Kidney (tissue), 13 donors: ENCODE measurements at regions not wholly inside any gene's neighbourhood (a gene's known extent, or its start where the extent isn't known, plus 50 kb on each side); places are given as distances from the start of the nearest gene placed in this dataset.

Source experiments
- DNase-seq, 5 donors: peaks; one replicate each; pipeline ENCODE4 v3.0.0-alpha.2; 2013 to 2020
- FAIRE-seq: peaks from 2 replicates; lab custom pipeline; 2012; peaks lifted over from hg19 to GRCh38; lab: Jason Lieb, UNC
- H3K27ac ChIP-seq, 2 donors: one replicate each; pipeline ENCODE4 v1.7.0; 2013; ENCODE audit warnings: low read depth in 2 of 2, low read length in 2 of 2, inconsistent platforms in 1 of 2
- H3K27me3 ChIP-seq: one replicate; pipeline ENCODE4 v1.7.1; 2013; ENCODE audit warnings: low read length, inconsistent platforms; ENCODE audit not compliant: control insufficient read depth, insufficient read depth
- H3K36me3 ChIP-seq, 3 donors: one replicate each; pipeline versions ENCODE4 v1.7.0 to v1.7.1; 2013; ENCODE audit warnings: low read length in 3 of 3, control low read depth in 1 of 3, inconsistent platforms in 1 of 3; ENCODE audit not compliant: insufficient read depth in 3 of 3, control insufficient read depth in 2 of 3
- H3K4me1 ChIP-seq, 3 donors: one replicate each; pipeline versions ENCODE4 v1.7.0 to v1.7.1; 2013; ENCODE audit warnings: low read length in 3 of 3, inconsistent platforms in 1 of 3, low read depth in 1 of 3; ENCODE audit not compliant: control insufficient read depth in 2 of 3, insufficient read depth in 2 of 3
- H3K4me3 ChIP-seq, 3 donors: one replicate each; pipeline versions ENCODE4 v1.7.0 to v1.8.1; 2013; ENCODE audit warnings: low read length in 3 of 3, control low read depth in 1 of 3, inconsistent platforms in 1 of 3
- H3K9ac ChIP-seq, 3 donors: one replicate each; pipeline versions ENCODE4 v1.7.0 to v1.7.1; 2013; ENCODE audit warnings: low read length in 3 of 3, control low read depth in 1 of 3, inconsistent platforms in 1 of 3
- H3K9me3 ChIP-seq, 3 donors: one replicate each; pipeline versions ENCODE4 v1.7.0 to v1.7.1; 2013; ENCODE audit warnings: low read length in 3 of 3, control low read depth in 1 of 3, inconsistent platforms in 1 of 3; ENCODE audit not compliant: control insufficient read depth in 2 of 3, insufficient read depth in 1 of 3
- intact Hi-C: fragments of 100-400 bp; cut with DNase I; formaldehyde crosslinking; loops from one replicate; pipeline ENCODE4 v1.11.1; 2022
- TF ChIP-seq, protein P1 (sequence below): IDR thresholded peaks from 3 replicates; pipeline ENCODE4 v1.5.1; 2012; ENCODE audit warnings: mild to moderate bottlenecking, moderate library complexity, borderline replicate concordance; ENCODE audit not compliant: insufficient read depth; ENCODE audit errors: extremely low read depth
- donor health status: control.
- donor health status: control.
- donor health status: control.
- donor health status: control.
- donor health status: control.
- donor health status: DM: yes; HTN: yes; CAD: no.
- donor health status: Normal renal cell carcinoma (clear cell type).

DNA sequence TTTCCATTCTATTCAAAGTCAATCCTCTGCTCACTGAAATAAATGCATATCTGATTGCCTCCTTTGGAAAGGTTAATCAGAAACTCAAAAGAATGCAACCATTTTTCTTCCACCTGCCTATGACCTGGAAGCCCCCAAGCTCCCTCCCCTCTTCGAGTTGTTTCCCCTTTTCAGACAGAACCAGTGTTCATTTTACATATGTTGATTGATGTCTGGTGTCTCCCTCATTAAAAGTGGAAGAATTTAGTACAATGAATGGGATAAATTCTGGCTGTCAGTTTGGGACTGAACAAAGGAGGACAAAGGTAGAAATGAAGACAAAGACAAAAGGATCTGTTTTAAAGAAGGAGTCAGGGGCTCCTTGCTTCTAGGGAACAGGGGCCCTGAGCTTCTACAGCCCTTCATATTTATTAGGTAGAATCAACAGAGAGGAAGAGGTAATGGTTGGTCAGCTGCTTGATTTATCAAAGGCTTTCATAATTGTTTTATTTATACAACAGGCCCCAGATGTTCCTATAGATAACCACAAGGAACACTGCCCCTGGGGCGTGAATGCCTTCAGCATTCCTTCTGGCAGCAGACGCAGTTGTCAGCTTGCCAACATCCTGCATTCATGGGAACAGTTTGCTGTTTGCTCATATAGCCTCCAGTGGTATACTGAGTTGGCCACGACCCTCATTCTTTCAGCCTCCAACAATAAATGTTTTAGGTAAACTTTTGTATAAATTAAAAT is 949.8 kb upstream of the LRATD1 start:
- Histone ChIP-seq H3K9ac (no peak overlapping the region), H3K27ac (no peak overlapping the region), H3K4me1 (no peaks in the 10 kb centered on the region), H3K36me3 (no peaks in the 10 kb centered on the region), H3K9me3 (peaks cover 0 to 4% (median 4%) of the 10 kb centered on the region in 3 donors), H3K4me3 (no peak overlapping the region), H3K27me3 (no peaks in the 10 kb centered on the region)
- TF ChIP-seq, protein P1, sequence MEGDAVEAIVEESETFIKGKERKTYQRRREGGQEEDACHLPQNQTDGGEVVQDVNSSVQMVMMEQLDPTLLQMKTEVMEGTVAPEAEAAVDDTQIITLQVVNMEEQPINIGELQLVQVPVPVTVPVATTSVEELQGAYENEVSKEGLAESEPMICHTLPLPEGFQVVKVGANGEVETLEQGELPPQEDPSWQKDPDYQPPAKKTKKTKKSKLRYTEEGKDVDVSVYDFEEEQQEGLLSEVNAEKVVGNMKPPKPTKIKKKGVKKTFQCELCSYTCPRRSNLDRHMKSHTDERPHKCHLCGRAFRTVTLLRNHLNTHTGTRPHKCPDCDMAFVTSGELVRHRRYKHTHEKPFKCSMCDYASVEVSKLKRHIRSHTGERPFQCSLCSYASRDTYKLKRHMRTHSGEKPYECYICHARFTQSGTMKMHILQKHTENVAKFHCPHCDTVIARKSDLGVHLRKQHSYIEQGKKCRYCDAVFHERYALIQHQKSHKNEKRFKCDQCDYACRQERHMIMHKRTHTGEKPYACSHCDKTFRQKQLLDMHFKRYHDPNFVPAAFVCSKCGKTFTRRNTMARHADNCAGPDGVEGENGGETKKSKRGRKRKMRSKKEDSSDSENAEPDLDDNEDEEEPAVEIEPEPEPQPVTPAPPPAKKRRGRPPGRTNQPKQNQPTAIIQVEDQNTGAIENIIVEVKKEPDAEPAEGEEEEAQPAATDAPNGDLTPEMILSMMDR, result no peak
- intact Hi-C loops, result no loop called here
- FAIRE-seq, result no peak
- DNase-seq, result no peak

GRCh38 chr2:13686262-13686661 is 946.3 kb upstream of the LRATD1 start:
- FAIRE-seq, result no peak
- Histone ChIP-seq H3K36me3 (no peaks in the 10 kb centered on the region), H3K4me1 (no peaks in the 10 kb centered on the region), H3K9me3 (peaks cover 0 to 4% (median 4%) of the 10 kb centered on the region in 3 donors), H3K27me3 (no peaks in the 10 kb centered on the region), H3K27ac (no peak overlapping the region), H3K4me3 (no peak overlapping the region), H3K9ac (no peak overlapping the region)
- intact Hi-C loops, result no loop called here
- TF ChIP-seq, protein P1, result no peak
- no peak for DNase-seq

- Histone ChIP-seq H3K9ac (no peak overlapping the region), H3K27ac (no peak overlapping the region), H3K36me3 (no peaks in the 10 kb centered on the region), H3K27me3 (no peaks in the 10 kb centered on the region), H3K4me1 (no peaks in the 10 kb centered on the region), H3K9me3 (no peaks in the 10 kb centered on the region), H3K4me3 (no peak overlapping the region)
- intact Hi-C loops, result no loop called here
- FAIRE-seq (no peak), DNase-seq (no peak)
- TF ChIP-seq, protein P1, result no peak
These were observed 937.8 kb upstream of the LRATD1 start for GRCh38 chr2:13694673-13695072.

- no peak overlapping the region for H3K9ac ChIP-seq
- no peak for FAIRE-seq
- no peaks in the 10 kb centered on the region for H3K9me3 ChIP-seq
- no peak for DNase-seq
- no peak overlapping the region for H3K4me3 ChIP-seq
- no peak overlapping the region for H3K27ac ChIP-seq
- no peaks in the 10 kb centered on the region for H3K36me3 ChIP-seq
- intact Hi-C loops, result no loop called here
- no peaks in the 10 kb centered on the region for H3K4me1 ChIP-seq
- H3K27me3 ChIP-seq, result no peaks in the 10 kb centered on the region
- TF ChIP-seq, protein P1, result no peak
These were observed 935.9 kb upstream of the LRATD1 start for GRCh38 chr2:13696601-13697000.
